ENCODE measurements at regions not wholly inside any gene's neighbourhood (a gene's known extent, or its start where the extent isn't known, plus 50 kb on each side); places are given as distances from the start of the nearest gene placed in this dataset.

DNA sequence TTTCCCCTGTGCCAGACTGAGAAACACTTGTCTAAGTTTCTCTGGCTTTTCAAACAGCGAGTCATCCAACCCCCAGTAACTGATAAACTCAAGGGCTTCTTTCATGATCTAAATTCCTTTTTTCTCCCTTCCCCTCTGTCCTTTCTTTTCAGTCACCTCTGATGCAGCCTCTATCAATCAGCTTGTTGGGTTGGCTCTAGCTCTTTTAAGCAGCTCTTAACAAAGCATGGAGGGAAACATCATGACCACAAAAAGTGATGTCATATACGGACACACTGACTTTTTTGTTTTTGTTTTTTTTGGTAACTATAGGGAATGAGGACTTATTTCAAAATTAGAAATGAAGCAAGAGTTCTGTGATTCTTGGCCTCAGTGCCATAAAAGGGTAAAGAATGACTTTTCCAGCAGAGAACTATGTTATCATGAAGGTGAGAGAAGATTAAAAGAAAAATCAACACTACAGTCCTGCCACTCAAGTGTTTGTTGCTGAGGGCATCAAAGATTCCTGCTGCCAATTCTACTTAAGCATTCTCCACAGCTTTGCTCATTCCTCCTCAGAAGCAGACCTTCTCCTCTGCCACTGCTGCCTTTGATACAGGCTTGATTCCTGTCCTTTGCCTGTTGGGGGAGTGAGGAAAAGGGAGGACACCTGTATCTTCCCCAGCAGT, 457.0 kb upstream of the ONECUT1 start:
- no peak for DNase-seq (ENCODE audit: low spot score)
- TF ChIP-seq, protein P1, sequence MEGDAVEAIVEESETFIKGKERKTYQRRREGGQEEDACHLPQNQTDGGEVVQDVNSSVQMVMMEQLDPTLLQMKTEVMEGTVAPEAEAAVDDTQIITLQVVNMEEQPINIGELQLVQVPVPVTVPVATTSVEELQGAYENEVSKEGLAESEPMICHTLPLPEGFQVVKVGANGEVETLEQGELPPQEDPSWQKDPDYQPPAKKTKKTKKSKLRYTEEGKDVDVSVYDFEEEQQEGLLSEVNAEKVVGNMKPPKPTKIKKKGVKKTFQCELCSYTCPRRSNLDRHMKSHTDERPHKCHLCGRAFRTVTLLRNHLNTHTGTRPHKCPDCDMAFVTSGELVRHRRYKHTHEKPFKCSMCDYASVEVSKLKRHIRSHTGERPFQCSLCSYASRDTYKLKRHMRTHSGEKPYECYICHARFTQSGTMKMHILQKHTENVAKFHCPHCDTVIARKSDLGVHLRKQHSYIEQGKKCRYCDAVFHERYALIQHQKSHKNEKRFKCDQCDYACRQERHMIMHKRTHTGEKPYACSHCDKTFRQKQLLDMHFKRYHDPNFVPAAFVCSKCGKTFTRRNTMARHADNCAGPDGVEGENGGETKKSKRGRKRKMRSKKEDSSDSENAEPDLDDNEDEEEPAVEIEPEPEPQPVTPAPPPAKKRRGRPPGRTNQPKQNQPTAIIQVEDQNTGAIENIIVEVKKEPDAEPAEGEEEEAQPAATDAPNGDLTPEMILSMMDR (IDR thresholded peaks at IDR 0.05; ENCODE audit: borderline replicate concordance, control extremely low read depth, extremely low read depth, insufficient read depth, missing control alignments), result no peak
- in situ Hi-C loops (cut with MboI; ENCODE audit: low sequenced_read_pairs, unreplicated experiment), result no loop called here

- TF ChIP-seq, protein P1 (IDR thresholded peaks at IDR 0.05; ENCODE audit: borderline replicate concordance, control extremely low read depth, extremely low read depth, insufficient read depth, missing control alignments), result no peak
- no peak for DNase-seq (ENCODE audit: low spot score)
- in situ Hi-C loops (cut with MboI; ENCODE audit: low sequenced_read_pairs, unreplicated experiment), result no loop called here
Observed at GRCh38 chr15:53246404-53246803, 456.3 kb upstream of the ONECUT1 start.

DNA sequence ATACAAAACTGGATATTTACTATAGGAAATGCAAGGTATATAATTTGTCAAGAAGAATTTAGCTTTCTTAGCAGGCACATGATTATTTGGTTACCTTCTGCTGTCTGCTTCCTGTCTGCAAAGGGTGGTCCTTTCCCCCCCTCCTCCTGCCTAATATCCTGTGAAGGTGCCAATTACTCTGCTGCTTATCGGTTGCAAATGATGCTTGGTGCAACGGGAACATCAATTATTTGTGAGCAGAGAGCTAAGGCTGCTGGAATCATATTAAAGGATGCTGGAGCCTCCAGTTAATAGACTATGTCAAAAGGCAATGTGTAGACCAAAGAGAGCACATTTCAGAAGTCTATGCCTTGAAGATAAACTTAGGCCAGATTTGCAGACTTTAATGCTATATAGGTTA, 443.7 kb upstream of the ONECUT1 start:
- DNase-seq (ENCODE audit: low spot score), result no peak
- TF ChIP-seq, protein P1 (IDR thresholded peaks at IDR 0.05; ENCODE audit: borderline replicate concordance, control extremely low read depth, extremely low read depth, insufficient read depth, missing control alignments), result no peak
- in situ Hi-C loops (cut with MboI; ENCODE audit: low sequenced_read_pairs, unreplicated experiment), result no loop called here

DNA sequence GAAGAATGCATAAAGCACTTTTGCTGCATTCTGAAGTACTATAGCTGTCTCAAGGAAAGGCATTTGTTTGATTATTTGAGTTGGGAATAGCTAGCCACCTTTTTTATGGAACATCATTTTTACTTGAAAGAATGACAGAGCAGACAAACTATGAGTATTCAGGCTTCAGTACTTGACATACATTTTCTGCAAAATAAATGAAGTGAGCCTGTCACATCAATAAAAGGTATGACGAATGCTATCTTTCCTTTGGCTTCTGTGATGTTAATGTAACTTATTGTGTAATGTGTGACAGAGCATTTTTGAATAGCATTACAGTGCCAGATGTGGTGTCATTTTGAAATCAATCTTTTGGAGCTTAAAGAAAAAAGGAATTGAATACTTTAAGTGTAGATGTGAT, 440.3 kb upstream of the ONECUT1 start:
- TF ChIP-seq, protein P1 (IDR thresholded peaks at IDR 0.05; ENCODE audit: borderline replicate concordance, control extremely low read depth, extremely low read depth, insufficient read depth, missing control alignments), result no peak
- DNase-seq (ENCODE audit: low spot score), result no peak
- in situ Hi-C loops (cut with MboI; ENCODE audit: low sequenced_read_pairs, unreplicated experiment), result no loop called here

- TF ChIP-seq, protein P1 (IDR thresholded peaks at IDR 0.05; ENCODE audit: borderline replicate concordance, control extremely low read depth, extremely low read depth, insufficient read depth, missing control alignments), result no peak
- in situ Hi-C loops (cut with MboI; ENCODE audit: low sequenced_read_pairs, unreplicated experiment), result no loop called here
- no peak for DNase-seq (ENCODE audit: low spot score)
Observed at GRCh38 chr15:53226559-53226958, 436.4 kb upstream of the ONECUT1 start.

- TF ChIP-seq, protein P1 (IDR thresholded peaks at IDR 0.05; ENCODE audit: borderline replicate concordance, control extremely low read depth, extremely low read depth, insufficient read depth, missing control alignments), result no peak
- in situ Hi-C loops (cut with MboI; ENCODE audit: low sequenced_read_pairs, unreplicated experiment), result no loop called here
- DNase-seq (ENCODE audit: low spot score), result no peak
Observed at GRCh38 chr15:53225781-53226180, 435.6 kb upstream of the ONECUT1 start.
